ENCODE measurements at regions not wholly inside any gene's neighbourhood (a gene's known extent, or its start where the extent isn't known, plus 50 kb on each side); places are given as distances from the start of the nearest gene placed in this dataset.

- no peak for DNase-seq (ENCODE audit: low spot score)
These were observed 120.3 kb upstream of the ZC3H12C start for GRCh38 chr11:109972939-109973338.

- DNase-seq (ENCODE audit: low spot score), result no peak
These were observed 119.7 kb upstream of the ZC3H12C start for GRCh38 chr11:109973486-109973885.

- no peak for DNase-seq (ENCODE audit: low spot score)
These were observed 118.7 kb upstream of the ZC3H12C start for GRCh38 chr11:109974523-109974922.

GRCh38 chr11:109978895-109979294 is 114.3 kb upstream of the ZC3H12C start:
- DNase-seq (ENCODE audit: low spot score), result no peak

GRCh38 chr11:109981031-109981636 is 112.1 kb upstream of the ZC3H12C start:
- no peak for DNase-seq (ENCODE audit: low spot score)

GRCh38 chr11:109983358-109983757 is 109.8 kb upstream of the ZC3H12C start:
- DNase-seq (ENCODE audit: low spot score), result no peak

- no peak for DNase-seq (ENCODE audit: low spot score)
These were observed 108.4 kb upstream of the ZC3H12C start for GRCh38 chr11:109984634-109985289.

GRCh38 chr11:109986488-109986887 is 106.7 kb upstream of the ZC3H12C start:
- no peak for DNase-seq (ENCODE audit: low spot score)

- no peak for DNase-seq (ENCODE audit: low spot score)
These were observed 101.4 kb upstream of the ZC3H12C start for GRCh38 chr11:109991835-109992234.

GRCh38 chr11:109993786-109994185 is 99.4 kb upstream of the ZC3H12C start:
- no peak for DNase-seq (ENCODE audit: low spot score)

GRCh38 chr11:109994907-109995306 is 98.3 kb upstream of the ZC3H12C start:
- DNase-seq (ENCODE audit: low spot score), result no peak

GRCh38 chr11:109996060-109996459 is 97.1 kb upstream of the ZC3H12C start:
- DNase-seq (ENCODE audit: low spot score), result no peak

GRCh38 chr11:109998921-109999320 is 94.3 kb upstream of the ZC3H12C start:
- no peak for DNase-seq (ENCODE audit: low spot score)

GRCh38 chr11:110000031-110000502 is 93.1 kb upstream of the ZC3H12C start:
- DNase-seq (ENCODE audit: low spot score), result no peak

GRCh38 chr11:110000850-110001249 is 92.3 kb upstream of the ZC3H12C start:
- DNase-seq (ENCODE audit: low spot score), result no peak

GRCh38 chr11:110003426-110003825 is 89.8 kb upstream of the ZC3H12C start:
- no peak for DNase-seq (ENCODE audit: low spot score)

- no peak for DNase-seq (ENCODE audit: low spot score)
These were observed 81.6 kb upstream of the ZC3H12C start for GRCh38 chr11:110011595-110011994.

- DNase-seq (ENCODE audit: low spot score), result no peak
These were observed 77.5 kb upstream of the ZC3H12C start for GRCh38 chr11:110015695-110016094.

- DNase-seq (ENCODE audit: low spot score), result no peak
These were observed 73.5 kb upstream of the ZC3H12C start for GRCh38 chr11:110019675-110020074.

GRCh38 chr11:110022548-110022947 is 70.6 kb upstream of the ZC3H12C start:
- DNase-seq (ENCODE audit: low spot score), result no peak

- no peak for DNase-seq (ENCODE audit: low spot score)
These were observed 69.5 kb upstream of the ZC3H12C start for GRCh38 chr11:110023711-110024110.

GRCh38 chr11:110026858-110027626 is 66.2 kb upstream of the ZC3H12C start:
- no peak for DNase-seq (ENCODE audit: low spot score)
